ENCODE measurements at regions not wholly inside any gene's neighbourhood (a gene's known extent, or its start where the extent isn't known, plus 50 kb on each side); places are given as distances from the start of the nearest gene placed in this dataset.

DNA sequence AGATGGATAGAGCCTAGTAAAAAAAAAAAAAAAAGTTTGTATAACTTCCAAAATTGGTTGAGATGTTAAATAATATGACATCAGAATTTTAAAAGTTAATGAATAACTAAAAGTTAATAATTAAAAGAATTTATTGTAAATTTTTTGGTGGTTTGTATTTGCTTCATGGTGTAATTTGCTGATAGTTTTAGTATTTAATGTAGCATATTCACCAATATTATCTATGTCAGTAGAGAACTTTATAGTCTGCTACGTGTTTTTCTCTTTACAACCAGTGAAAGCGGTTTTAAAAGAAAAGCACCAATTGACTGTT, 51.8 kb upstream of the STEAP4 start:
- CTCF ChIA-PET (ENCODE audit: partially characterized antibody), result interaction anchor here (0.6 to 5.4 kb wide), 9 partner anchors 8 to 1199 kb away, joined by 3 to 38 read pairs (median 5); no protein-coding TSS in a partner anchor
- TF ChIP-seq, protein P1, sequence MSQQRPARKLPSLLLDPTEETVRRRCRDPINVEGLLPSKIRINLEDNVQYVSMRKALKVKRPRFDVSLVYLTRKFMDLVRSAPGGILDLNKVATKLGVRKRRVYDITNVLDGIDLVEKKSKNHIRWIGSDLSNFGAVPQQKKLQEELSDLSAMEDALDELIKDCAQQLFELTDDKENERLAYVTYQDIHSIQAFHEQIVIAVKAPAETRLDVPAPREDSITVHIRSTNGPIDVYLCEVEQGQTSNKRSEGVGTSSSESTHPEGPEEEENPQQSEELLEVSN (IDR thresholded peaks at IDR 0.05), result no peak
- no peak for TF ChIP-seq HDAC2 (IDR thresholded peaks at IDR 0.05; ENCODE audit: borderline replicate concordance in 1 of 2, low read depth in 2 of 2, low read length in 2 of 2)
- no peak for TF ChIP-seq CBX5 (IDR thresholded peaks at IDR 0.05; ENCODE audit: low read depth, low read length)
- TF ChIP-seq SIRT6 (IDR thresholded peaks at IDR 0.05; ENCODE audit: low read length), result no peak
- no peak for TF ChIP-seq SIN3A (conservative IDR thresholded peaks at IDR 0.05 in 1 of 2, IDR thresholded peaks at IDR 0.05 in 1 of 2; ENCODE audit: low read depth in 1 of 2, low read length in 2 of 2)
- no peak for TF ChIP-seq POLR2AphosphoS5 (IDR thresholded peaks at IDR 0.05; ENCODE audit: low read depth, low read length)
- TF ChIP-seq RFX5 (IDR thresholded peaks at IDR 0.05; ENCODE audit: borderline replicate concordance, low read depth, low read length), result no peak
- TF ChIP-seq TBP (IDR thresholded peaks at IDR 0.05; ENCODE audit: low read depth, low read length), result no peak
- TF ChIP-seq ASH2L (IDR thresholded peaks at IDR 0.05; ENCODE audit: low read length), result no peak
- TF ChIP-seq SP1 (IDR thresholded peaks at IDR 0.05; ENCODE audit: low read depth, low read length), result no peak
- no peak for TF ChIP-seq BACH1 (IDR thresholded peaks at IDR 0.05; ENCODE audit: low read length)
- TF ChIP-seq EGR1 (IDR thresholded peaks at IDR 0.05; ENCODE audit: borderline replicate concordance, low read depth, low read length), result no peak

More for the DNA sequence above, 51.8 kb upstream of the STEAP4 start:
- H3K79me2 ChIP-seq (ENCODE audit: control insufficient read depth in 1 of 2, insufficient read depth in 2 of 2, low read length in 2 of 2), result no peaks in the 10 kb centered on the region
- H3K9me3 ChIP-seq (ENCODE audit: insufficient read depth in 2 of 2, low read depth in 1 of 2, low read length in 1 of 2), result no peaks in the 10 kb centered on the region
- H3K56ac ChIP-seq (replicated peaks; ENCODE audit: insufficient read length, low read depth, low read length), result no peak overlapping the region
- H2BK5ac ChIP-seq (ENCODE audit: low read depth, low read length), result no peak overlapping the region
- H3K4ac ChIP-seq (replicated peaks; ENCODE audit: insufficient read length, low read depth, low read length), result no peak overlapping the region
- POLR2A ChIA-PET (ENCODE audit: partially characterized antibody), result no interaction called here
- no peak overlapping the region for H4K8ac ChIP-seq (ENCODE audit: extremely low read depth, insufficient read depth, low read length)
- no peak overlapping the region for H2BK15ac ChIP-seq (ENCODE audit: low read length)
- no peak overlapping the region for H3K14ac ChIP-seq (ENCODE audit: insufficient read length)
- H3K27ac ChIP-seq (ENCODE audit: low read depth, low read length), result no peak overlapping the region
- H4K5ac ChIP-seq (ENCODE audit: insufficient read length, low read depth, low read length), result no peak overlapping the region
- no peak overlapping the region for H3K4me3 ChIP-seq (ENCODE audit: extremely low read depth in 1 of 4, insufficient read depth in 2 of 4, low read depth in 3 of 4, low read length in 4 of 4)
- H2BK20ac ChIP-seq (ENCODE audit: low read length), result no peak overlapping the region
- no peaks in the 10 kb centered on the region for H4K20me1 ChIP-seq (replicated peaks in 1 of 2; ENCODE audit: control insufficient read depth in 1 of 2, insufficient read depth in 2 of 2, low read length in 2 of 2)
- no peak overlapping the region for H3K4me2 ChIP-seq (ENCODE audit: insufficient read depth in 1 of 2, low read depth in 2 of 2, low read length in 2 of 2)
- no peak overlapping the region for H3K18ac ChIP-seq (ENCODE audit: extremely low read depth, low read length)
- H2BK120ac ChIP-seq (replicated peaks; ENCODE audit: low read depth, low read length), result no peak overlapping the region
- no peaks in the 10 kb centered on the region for H3K4me1 ChIP-seq (replicated peaks in 1 of 4; ENCODE audit: control insufficient read depth in 3 of 4, insufficient read depth in 4 of 4, low read length in 3 of 4)
- H3K9ac ChIP-seq (replicated peaks in 1 of 4; ENCODE audit: extremely low read depth in 1 of 4, low read depth in 3 of 4, low read length in 3 of 4), result no peak overlapping the region
- no peaks in the 10 kb centered on the region for H3K36me3 ChIP-seq (ENCODE audit: control insufficient read depth in 2 of 4, insufficient read depth in 4 of 4, low read length in 3 of 4)
- no peak overlapping the region for H2AK5ac ChIP-seq (ENCODE audit: low read depth, low read length)
- WGBS, 2 experiments (ENCODE audit: extremely low coverage in 1 of 2, insufficient coverage in 1 of 2, insufficient read length in 1 of 2, insufficient replicate concordance in 2 of 2, low coverage in 1 of 2, low lambda C conversion rate in 2 of 2, missing lambda C conversion rate in 1 of 2), result 94% methylated on average over 2 of the region's 2 CpGs; no CpG with 5 or more reads in 1 of the 2 experiments
- no peak for FAIRE-seq
- H3K27me3 ChIP-seq (replicated peaks in 1 of 4; ENCODE audit: control insufficient read depth in 3 of 4, extremely low read depth in 1 of 4, insufficient read depth in 3 of 4, low read length in 3 of 4), result no peaks in the 10 kb centered on the region
- no peak overlapping the region for H2BK12ac ChIP-seq (ENCODE audit: low read depth, low read length)
- H4K91ac ChIP-seq (replicated peaks; ENCODE audit: insufficient read length, low read length), result no peak overlapping the region
- H2AFZ ChIP-seq (ENCODE audit: low read length), result no peak overlapping the region
- DNase-seq (ENCODE audit: low read depth in 1 of 2, low spot score in 2 of 2), result no peak
- H3K23me2 ChIP-seq (ENCODE audit: low read depth, low read length), result no peaks in the 10 kb centered on the region; the same call in 1 of the 2 replicates
- no peak overlapping the region for H3K23ac ChIP-seq (ENCODE audit: insufficient read length)
- H3K79me1 ChIP-seq (ENCODE audit: low read depth, low read length), result no peaks in the 10 kb centered on the region
